GM19328 (cell line): ENCODE measurements at regions not wholly inside any gene's neighbourhood (a gene's known extent, or its start where the extent isn't known, plus 50 kb on each side); places are given as distances from the start of the nearest gene placed in this dataset.
"Not testable (repeated sequence)": the region's sequence is repeated elsewhere in the genome, so short reads cannot be mapped to it uniquely, and the experiment has no call there.

Experiments used
- ATAC-seq: cut with Tn5 transposase; IDR thresholded peaks from one replicate; pipeline ENCODE4 v1.9.1; 2021; ENCODE audit warnings: mild to moderate bottlenecking, moderate library complexity; ENCODE audit not compliant: unreplicated experiment

- ATAC-seq, result no peak
Measured at GRCh38 chr4:42205541-42205940, 53.1 kb upstream of the BEND4 start.

GRCh38 chr4:42216664-42217063, 64.2 kb upstream of the BEND4 start:
- ATAC-seq, result no peak

- no peak for ATAC-seq
Measured at GRCh38 chr4:42225286-42225685, 72.8 kb upstream of the BEND4 start.

GRCh38 chr4:42234817-42235216, 82.4 kb upstream of the BEND4 start:
- ATAC-seq, result no peak

- ATAC-seq, result no peak
Measured at GRCh38 chr4:42235304-42236021, 83.0 kb upstream of the BEND4 start.

GRCh38 chr4:42237010-42237409, 84.6 kb upstream of the BEND4 start:
- no peak for ATAC-seq

- ATAC-seq, result no peak
Measured at GRCh38 chr4:42237451-42237850, 85.0 kb upstream of the BEND4 start.

GRCh38 chr4:42248972-42249371, 96.5 kb upstream of the BEND4 start:
- ATAC-seq, result no peak

GRCh38 chr4:42252315-42252714, 99.9 kb upstream of the BEND4 start:
- no peak for ATAC-seq

GRCh38 chr4:42257645-42258044, 105.2 kb upstream of the BEND4 start:
- not testable (repeated sequence) for ATAC-seq

- no peak for ATAC-seq
Measured at GRCh38 chr4:42262701-42263490, 110.4 kb upstream of the BEND4 start.

- ATAC-seq, result no peak
Measured at GRCh38 chr4:42265782-42266602, 113.5 kb upstream of the BEND4 start.

GRCh38 chr4:42267724-42268123, 115.3 kb upstream of the BEND4 start:
- no peak for ATAC-seq

GRCh38 chr4:42268824-42269223, 116.4 kb upstream of the BEND4 start:
- no peak for ATAC-seq

GRCh38 chr4:42271096-42271495, 118.6 kb upstream of the BEND4 start:
- no peak for ATAC-seq

GRCh38 chr4:42277291-42277690, 120.0 kb upstream of the SHISA3 start:
- ATAC-seq, result no peak

GRCh38 chr4:42278709-42279324, 118.5 kb upstream of the SHISA3 start:
- no peak for ATAC-seq

GRCh38 chr4:42280327-42281095, 116.8 kb upstream of the SHISA3 start:
- no peak for ATAC-seq

GRCh38 chr4:42281324-42282020, 115.8 kb upstream of the SHISA3 start:
- peak; percentile 39 for ATAC-seq
